ENCODE measurements at regions not wholly inside any gene's neighbourhood (a gene's known extent, or its start where the extent isn't known, plus 50 kb on each side); places are given as distances from the start of the nearest gene placed in this dataset.

DNA sequence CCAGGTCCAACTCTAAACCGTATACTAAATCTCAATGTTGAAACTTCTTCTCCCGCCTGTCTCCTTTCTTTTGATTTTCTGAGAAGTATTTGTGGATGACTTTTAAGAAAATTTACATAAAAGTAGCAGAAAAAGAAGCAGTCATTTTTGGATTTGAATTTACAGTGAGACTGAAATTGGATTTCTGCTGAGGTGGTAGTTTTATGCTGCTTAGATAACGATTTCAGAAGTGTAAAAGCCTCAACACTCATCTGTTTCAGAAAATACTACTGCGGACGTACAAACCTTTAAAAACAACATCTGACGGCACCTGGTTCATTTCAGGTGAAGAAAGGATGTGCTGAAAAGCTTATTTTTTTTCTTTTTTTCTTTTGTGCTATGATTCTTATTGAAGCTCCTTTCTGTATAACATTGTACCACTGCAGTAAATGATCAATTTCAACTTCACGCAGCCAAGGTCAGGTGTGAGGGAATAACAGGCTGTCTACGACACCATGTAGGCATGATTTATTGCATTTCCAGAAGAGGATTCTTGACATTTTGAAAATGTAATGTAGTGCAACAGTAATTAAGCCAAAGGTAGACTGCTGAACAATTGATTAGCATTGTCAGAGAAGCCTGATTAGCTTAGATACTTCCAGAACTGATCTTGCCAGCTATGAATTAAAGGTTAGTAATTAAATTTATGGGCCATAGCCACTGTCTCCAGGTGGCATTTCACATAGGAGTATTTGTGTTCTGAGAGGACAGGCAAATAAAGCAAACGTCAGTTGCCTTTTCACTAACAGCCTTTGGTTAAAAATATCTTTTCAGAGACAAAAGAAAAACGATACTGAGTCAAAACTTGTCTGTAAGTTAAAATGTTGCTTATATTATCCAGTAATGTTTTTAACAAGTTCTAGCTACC is 134.6 kb upstream of the KBTBD8 start:
- Histone ChIP-seq H3F3A (ENCODE audit: low read length, unreplicated experiment) (no peaks in the 10 kb centered on the region), H3K27ac (ENCODE audit: low read length) (no peak overlapping the region), H3K9me2 (replicated peaks; ENCODE audit: low read length) (no peaks in the 10 kb centered on the region), H3K4me3 (ENCODE audit: low read length) (no peak overlapping the region), H4K20me1 (ENCODE audit: low read length) (no peaks in the 10 kb centered on the region), H3K4me1 (ENCODE audit: insufficient read depth, low read length) (no peaks in the 10 kb centered on the region), H3K79me2 (ENCODE audit: low read length) (no peaks in the 10 kb centered on the region), H3K9me3 (ENCODE audit: low read length) (no peaks in the 10 kb centered on the region), H3K36me3 (ENCODE audit: low read depth, low read length) (no peaks in the 10 kb centered on the region), H3K27me3 (ENCODE audit: low read length) (peaks cover 12% of the 10 kb centered on the region; the same call in 1 of the 2 replicates), H3K4me2 (ENCODE audit: low read length) (no peak overlapping the region), H2AFZ (ENCODE audit: low read length) (no peak overlapping the region), H3K9ac (ENCODE audit: low read length) (no peak overlapping the region)
- ChIA-PET CTCF (no interaction called here), POLR2A (ENCODE audit: unreplicated experiment) (no interaction called here)
- intact Hi-C loops (cut with micrococcal nuclease): no loop called here
- no peak for ATAC-seq
- no peak for DNase-seq
- no TSS peak for BruUV-seq (replicated peaks)
- TF ChIP-seq EZH2phosphoT487 (IDR thresholded peaks at IDR 0.05; ENCODE audit: borderline replicate concordance, low read length) (no peak), EZH2 (IDR thresholded peaks at IDR 0.05; ENCODE audit: low read length, unreplicated experiment) (no peak)

GRCh38 chr3:66884659-66885058 is 113.4 kb upstream of the KBTBD8 start:
- no peak overlapping the region for H2AFZ ChIP-seq (ENCODE audit: low read length)
- POLR2A ChIA-PET (ENCODE audit: unreplicated experiment): no interaction called here
- H3K9ac ChIP-seq (ENCODE audit: low read length): no peak overlapping the region
- no peaks in the 10 kb centered on the region for H3F3A ChIP-seq (ENCODE audit: low read length, unreplicated experiment)
- no peak for DNase-seq
- no peaks in the 10 kb centered on the region for H3K36me3 ChIP-seq (ENCODE audit: low read depth, low read length)
- no peaks in the 10 kb centered on the region for H4K20me1 ChIP-seq (ENCODE audit: low read length)
- no peak overlapping the region for H3K27ac ChIP-seq (ENCODE audit: low read length)
- H3K9me2 ChIP-seq (replicated peaks; ENCODE audit: low read length): no peaks in the 10 kb centered on the region
- intact Hi-C loops (cut with micrococcal nuclease): no loop called here
- no TSS peak for BruUV-seq (replicated peaks)
- no peak for ATAC-seq
- H3K9me3 ChIP-seq (ENCODE audit: low read length): no peaks in the 10 kb centered on the region
- no peaks in the 10 kb centered on the region for H3K27me3 ChIP-seq (ENCODE audit: low read length)
- no peak overlapping the region for H3K4me3 ChIP-seq (ENCODE audit: low read length)
- no peak for TF ChIP-seq EZH2 (IDR thresholded peaks at IDR 0.05; ENCODE audit: low read length, unreplicated experiment)
- no peak for TF ChIP-seq EZH2phosphoT487 (IDR thresholded peaks at IDR 0.05; ENCODE audit: borderline replicate concordance, low read length)
- TF ChIP-seq CTCF (conservative IDR thresholded peaks at IDR 0.05; ENCODE audit: low read depth, low read length): no peak
- CTCF ChIA-PET: no interaction called here
- H3K4me1 ChIP-seq (ENCODE audit: insufficient read depth, low read length): no peaks in the 10 kb centered on the region
- H3K4me2 ChIP-seq (ENCODE audit: low read length): no peak overlapping the region
- H3K79me2 ChIP-seq (ENCODE audit: low read length): no peaks in the 10 kb centered on the region

- Histone ChIP-seq H3K27ac (ENCODE audit: low read length) (no peak overlapping the region), H3K4me3 (ENCODE audit: low read length) (no peak overlapping the region), H3K79me2 (ENCODE audit: low read length) (no peaks in the 10 kb centered on the region), H4K20me1 (ENCODE audit: low read length) (no peaks in the 10 kb centered on the region), H3F3A (ENCODE audit: low read length, unreplicated experiment) (no peaks in the 10 kb centered on the region), H3K36me3 (ENCODE audit: low read depth, low read length) (no peaks in the 10 kb centered on the region), H3K4me2 (ENCODE audit: low read length) (no peak overlapping the region), H2AFZ (ENCODE audit: low read length) (no peak overlapping the region), H3K9me2 (replicated peaks; ENCODE audit: low read length) (no peaks in the 10 kb centered on the region), H3K9me3 (ENCODE audit: low read length) (no peaks in the 10 kb centered on the region), H3K9ac (ENCODE audit: low read length) (no peak overlapping the region), H3K4me1 (ENCODE audit: insufficient read depth, low read length) (no peaks in the 10 kb centered on the region), H3K27me3 (ENCODE audit: low read length) (no peaks in the 10 kb centered on the region)
- TF ChIP-seq EZH2 (IDR thresholded peaks at IDR 0.05; ENCODE audit: low read length, unreplicated experiment) (no peak), EZH2phosphoT487 (IDR thresholded peaks at IDR 0.05; ENCODE audit: borderline replicate concordance, low read length) (no peak), CTCF (conservative IDR thresholded peaks at IDR 0.05; ENCODE audit: low read depth, low read length) (no peak)
- ChIA-PET CTCF (no interaction called here), POLR2A (ENCODE audit: unreplicated experiment) (interaction anchor here (0.6 kb wide), 1 partner anchor 17 kb away, joined by 3 read pairs; no protein-coding TSS in a partner anchor)
- ATAC-seq: no peak
- DNase-seq: no peak
- intact Hi-C loops (cut with micrococcal nuclease): no loop called here
- BruUV-seq (replicated peaks): no TSS peak
These were observed 112.6 kb upstream of the KBTBD8 start for GRCh38 chr3:66885326-66886000.
